ENCODE measurements at regions not wholly inside any gene's neighbourhood (a gene's known extent, or its start where the extent isn't known, plus 50 kb on each side); places are given as distances from the start of the nearest gene placed in this dataset.

DNA sequence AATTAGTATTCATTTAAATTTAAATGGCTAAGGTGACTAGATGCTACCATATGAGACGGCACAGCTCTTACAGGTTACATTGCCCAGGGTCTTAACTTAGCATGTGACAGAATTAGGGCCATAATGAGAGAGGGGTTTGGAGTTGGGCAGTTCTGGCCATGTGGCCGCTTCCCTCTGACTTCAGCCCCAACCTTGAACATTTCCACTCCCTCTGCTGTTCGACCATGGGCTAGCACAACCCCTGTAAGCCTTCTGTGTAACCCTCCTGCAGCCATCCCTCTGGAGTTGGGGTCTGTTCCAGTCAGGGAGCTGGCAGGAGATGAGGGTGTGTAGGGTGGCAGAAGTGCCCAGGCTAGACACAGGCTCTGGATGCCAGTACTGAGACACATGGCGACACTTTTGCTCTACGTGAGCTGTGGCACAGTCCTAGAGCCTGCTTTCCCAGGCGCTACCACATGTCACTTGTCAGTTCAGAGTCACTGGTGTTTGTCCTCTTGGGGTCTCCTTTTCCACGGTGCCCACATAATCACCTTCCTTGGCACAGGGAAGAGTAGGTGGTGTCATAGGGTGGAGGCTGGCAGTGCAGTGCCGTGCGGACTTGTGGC, 128.7 kb upstream of the PITX1 start:
- TF ChIP-seq, protein P1, sequence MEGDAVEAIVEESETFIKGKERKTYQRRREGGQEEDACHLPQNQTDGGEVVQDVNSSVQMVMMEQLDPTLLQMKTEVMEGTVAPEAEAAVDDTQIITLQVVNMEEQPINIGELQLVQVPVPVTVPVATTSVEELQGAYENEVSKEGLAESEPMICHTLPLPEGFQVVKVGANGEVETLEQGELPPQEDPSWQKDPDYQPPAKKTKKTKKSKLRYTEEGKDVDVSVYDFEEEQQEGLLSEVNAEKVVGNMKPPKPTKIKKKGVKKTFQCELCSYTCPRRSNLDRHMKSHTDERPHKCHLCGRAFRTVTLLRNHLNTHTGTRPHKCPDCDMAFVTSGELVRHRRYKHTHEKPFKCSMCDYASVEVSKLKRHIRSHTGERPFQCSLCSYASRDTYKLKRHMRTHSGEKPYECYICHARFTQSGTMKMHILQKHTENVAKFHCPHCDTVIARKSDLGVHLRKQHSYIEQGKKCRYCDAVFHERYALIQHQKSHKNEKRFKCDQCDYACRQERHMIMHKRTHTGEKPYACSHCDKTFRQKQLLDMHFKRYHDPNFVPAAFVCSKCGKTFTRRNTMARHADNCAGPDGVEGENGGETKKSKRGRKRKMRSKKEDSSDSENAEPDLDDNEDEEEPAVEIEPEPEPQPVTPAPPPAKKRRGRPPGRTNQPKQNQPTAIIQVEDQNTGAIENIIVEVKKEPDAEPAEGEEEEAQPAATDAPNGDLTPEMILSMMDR (conservative IDR thresholded peaks at IDR 0.05; ENCODE audit: low read depth, low read length) = no peak
- no peak for TF ChIP-seq EZH2 (IDR thresholded peaks at IDR 0.05; ENCODE audit: borderline replicate concordance, low read depth, low read length, poor library complexity, severe bottlenecking)
